ENCODE measurements at regions not wholly inside any gene's neighbourhood (a gene's known extent, or its start where the extent isn't known, plus 50 kb on each side); places are given as distances from the start of the nearest gene placed in this dataset.

GRCh38 chr7:49513911-49514310 is 259.5 kb upstream of the VWC2 start:
- Mint-ChIP-seq H3K9me3 (no peaks in the 10 kb centered on the region), H3K36me3 (ENCODE audit: low read depth) (no peaks in the 10 kb centered on the region), H3K4me1 (no peaks in the 10 kb centered on the region), H3K4me3 (no peak overlapping the region), H3K27ac (peak overlapping the region; percentile 44), H3K27me3 (ENCODE audit: low read depth, poor library complexity) (no peaks in the 10 kb centered on the region)
- TF ChIP-seq CTCF (IDR thresholded peaks at IDR 0.05): no peak
- DNase-seq: no peak

GRCh38 chr7:49520951-49521350 is 252.5 kb upstream of the VWC2 start:
- TF ChIP-seq CTCF (IDR thresholded peaks at IDR 0.05): no peak
- no peaks in the 10 kb centered on the region for H3K4me1 Mint-ChIP-seq
- no peak overlapping the region for H3K27ac Mint-ChIP-seq

DNA sequence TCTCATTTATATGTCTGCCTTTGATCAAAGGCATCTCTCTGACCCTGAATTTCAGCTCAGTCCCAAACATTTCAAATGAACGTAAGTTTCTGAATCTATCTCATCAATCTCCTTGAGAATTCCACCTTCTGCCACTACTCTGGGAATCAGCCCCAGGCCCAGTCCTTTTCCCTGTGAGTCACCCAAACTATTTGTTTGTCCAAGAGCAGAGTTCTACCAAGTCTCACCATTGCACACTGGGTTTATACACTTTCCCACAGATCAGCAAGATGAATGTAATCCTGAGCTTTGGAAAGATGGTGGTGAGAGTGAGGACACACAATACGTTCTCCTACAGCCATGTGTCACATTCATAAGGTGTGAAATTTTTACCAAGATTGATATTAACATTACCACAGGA is 251.3 kb upstream of the VWC2 start:
- no peaks in the 10 kb centered on the region for H3K27me3 Mint-ChIP-seq (ENCODE audit: low read depth, poor library complexity)
- no peaks in the 10 kb centered on the region for H3K4me1 Mint-ChIP-seq
- no peak overlapping the region for H3K4me3 Mint-ChIP-seq
- no peak overlapping the region for H3K27ac Mint-ChIP-seq
- no peaks in the 10 kb centered on the region for H3K9me3 Mint-ChIP-seq
- H3K36me3 Mint-ChIP-seq (ENCODE audit: low read depth): no peaks in the 10 kb centered on the region
- TF ChIP-seq CTCF (IDR thresholded peaks at IDR 0.05): no peak
- DNase-seq: no peak

More at GRCh38 chr7:49520951-49521350, 252.5 kb upstream of the VWC2 start:
- DNase-seq: no peak
- Mint-ChIP-seq H3K9me3 (no peaks in the 10 kb centered on the region), H3K36me3 (ENCODE audit: low read depth) (no peaks in the 10 kb centered on the region), H3K4me3 (no peak overlapping the region), H3K27me3 (ENCODE audit: low read depth, poor library complexity) (no peaks in the 10 kb centered on the region)

- no peak for TF ChIP-seq CTCF (IDR thresholded peaks at IDR 0.05)
- Mint-ChIP-seq H3K9me3 (no peaks in the 10 kb centered on the region), H3K27me3 (ENCODE audit: low read depth, poor library complexity) (no peaks in the 10 kb centered on the region), H3K4me3 (no peak overlapping the region), H3K27ac (no peak overlapping the region), H3K36me3 (ENCODE audit: low read depth) (no peaks in the 10 kb centered on the region), H3K4me1 (no peaks in the 10 kb centered on the region)
- no peak for DNase-seq
These were observed 249.6 kb upstream of the VWC2 start for GRCh38 chr7:49523870-49524269.

- no peak overlapping the region for H3K4me3 Mint-ChIP-seq
- no peak for TF ChIP-seq CTCF (IDR thresholded peaks at IDR 0.05)
- H3K27me3 Mint-ChIP-seq (ENCODE audit: low read depth, poor library complexity): no peaks in the 10 kb centered on the region
- no peaks in the 10 kb centered on the region for H3K36me3 Mint-ChIP-seq (ENCODE audit: low read depth)
- no peaks in the 10 kb centered on the region for H3K9me3 Mint-ChIP-seq
- no peaks in the 10 kb centered on the region for H3K4me1 Mint-ChIP-seq
- DNase-seq: no peak
- H3K27ac Mint-ChIP-seq: no peak overlapping the region
These were observed 246.3 kb upstream of the VWC2 start for GRCh38 chr7:49527182-49527581.

- no peaks in the 10 kb centered on the region for H3K36me3 Mint-ChIP-seq (ENCODE audit: low read depth)
- H3K27ac Mint-ChIP-seq: no peak overlapping the region
- H3K4me1 Mint-ChIP-seq: no peaks in the 10 kb centered on the region
- H3K27me3 Mint-ChIP-seq (ENCODE audit: low read depth, poor library complexity): peaks cover 5% of the 10 kb centered on the region
- DNase-seq: no peak
- no peaks in the 10 kb centered on the region for H3K9me3 Mint-ChIP-seq
- H3K4me3 Mint-ChIP-seq: no peak overlapping the region
- TF ChIP-seq CTCF (IDR thresholded peaks at IDR 0.05): no peak
These were observed 243.0 kb upstream of the VWC2 start for GRCh38 chr7:49530481-49530880.
